HCT116 (cell line): ENCODE measurements at regions not wholly inside any gene's neighbourhood (a gene's known extent, or its start where the extent isn't known, plus 50 kb on each side); places are given as distances from the start of the nearest gene placed in this dataset.

ENCODE experiments used
- ATAC-seq: fragments of 200-7000 bp; cut with Tn5 transposase; 2 replicates; pipeline ENCODE4 v1.9.1; 2020; ENCODE audit warnings: mild to moderate bottlenecking, moderate library complexity
- BruUV-seq: library from RNA; stranded (reverse); fragments of 400-500 nt; replicated peaks from 2 replicates; lab custom pipeline; 2021; lab: Mats Ljungman, UMichigan
- CTCF ChIA-PET: fragments of 300-600 bp; sonication (Branson Sonifier 250); formaldehyde crosslinking; loops from one replicate; lab custom pipeline; 2021; ENCODE audit warnings: antibody characterized with exemption; lab: Charles Lee
- POLR2A ChIA-PET: fragments of 300-600, 350-600 bp; sonication (Branson Sonifier 250); formaldehyde crosslinking; loops from one replicate; lab custom pipeline; 2021; ENCODE audit warnings: antibody characterized with exemption; lab: Charles Lee
- RAD21 ChIA-PET, 2 experiments: fragments of 300-600 bp; sonication (Branson Sonifier 250); formaldehyde crosslinking; loops; one replicate each; lab custom pipeline; 2023; ENCODE audit warnings: low total read pairs in 2 of 2; ENCODE audit not compliant: uncharacterized antibody in 2 of 2, unreplicated experiment in 2 of 2, low non-redundant PET in 1 of 2; lab: Charles Lee
- DNase-seq: peaks from one replicate; pipeline ENCODE4 v3.0.0-alpha.2; 2010; ENCODE audit warnings: low read depth, low spot score
- H2AFZ ChIP-seq: fragments of 200-600 bp; shearing (Covaris generic), sonication (generic); 2 replicates; pipeline ENCODE4 v1.6.1; 2017; ENCODE audit warnings: low read depth, mixed run types, mixed read lengths, antibody characterized with exemption, low read length; ENCODE audit not compliant: poor library complexity, severe bottlenecking
- H3K27ac ChIP-seq: 2 replicates; pipeline ENCODE4 v1.5.1; 2012; ENCODE audit warnings: low read depth, low read length
- H3K27me3 ChIP-seq: fragments of 200-600 bp; sonication (generic); 2 replicates; pipeline ENCODE4 v1.6.1; 2016; ENCODE audit warnings: mixed run types, low read length, mixed read lengths; ENCODE audit not compliant: insufficient read depth
- H3K36me3 ChIP-seq, 2 experiments: fragments of 200-500 bp in 1 of 2; fragments of 200-600 bp in 1 of 2; sonication (Bioruptor generic) in 1 of 2; sonication (generic) in 1 of 2; 2 replicates each; pipeline versions ENCODE4 v1.5.1 to v1.6.1; 2014 to 2016; ENCODE audit warnings: low read length in 2 of 2, inconsistent platforms in 1 of 2, mixed read lengths in 1 of 2, mixed run types in 1 of 2; ENCODE audit not compliant: insufficient read depth in 2 of 2, control insufficient read depth in 1 of 2
- H3K4me1 ChIP-seq, 2 experiments: fragments of 200-600 bp in 1 of 2; sonication (generic) in 1 of 2; 2 replicates each; pipeline versions ENCODE4 v1.5.1 to v1.6.1; 2012 to 2017; ENCODE audit warnings: low read length in 2 of 2, inconsistent platforms in 1 of 2, mild to moderate bottlenecking in 1 of 2, mixed read lengths in 1 of 2, mixed run types in 1 of 2, moderate library complexity in 1 of 2; ENCODE audit not compliant: insufficient read depth in 2 of 2, control insufficient read depth in 1 of 2
- H3K4me2 ChIP-seq: fragments of 200-600 bp; sonication (generic); 2 replicates; pipeline ENCODE4 v1.6.1; 2017; ENCODE audit warnings: mixed run types, low read length, mixed read lengths
- H3K4me3 ChIP-seq, 2 experiments: fragments of 200-600 bp in 1 of 2; sonication (generic) in 1 of 2; replicated peaks in 1 of 2; 2 replicates each; pipeline ENCODE4 v1.5.1; 2011 to 2016; ENCODE audit warnings: low read length in 2 of 2, control low read depth in 1 of 2, low read depth in 1 of 2, mild to moderate bottlenecking in 1 of 2, mixed read lengths in 1 of 2, mixed run types in 1 of 2
- H3K79me2 ChIP-seq: fragments of 200-600 bp; sonication (generic); 2 replicates; pipeline ENCODE4 v1.6.1; 2017; ENCODE audit warnings: mild to moderate bottlenecking, mixed run types, low read length, moderate library complexity, mixed read lengths; ENCODE audit not compliant: insufficient read depth
- H3K9ac ChIP-seq: fragments of 200-600 bp; sonication (generic); 2 replicates; pipeline ENCODE4 v1.6.1; 2016; ENCODE audit warnings: low read length, mixed read lengths
- H3K9me2 ChIP-seq: fragments of 200-600 bp; sonication (generic), shearing (Covaris generic); 2 replicates; pipeline ENCODE4 v1.6.1; 2017; ENCODE audit warnings: mixed run types, mild to moderate bottlenecking, moderate library complexity; ENCODE audit not compliant: insufficient read depth
- H3K9me3 ChIP-seq, 2 experiments: fragments of 200-500 bp in 1 of 2; fragments of 200-600 bp in 1 of 2; sonication (Bioruptor generic) in 1 of 2; sonication (generic) in 1 of 2; 2 replicates each; pipeline ENCODE4 v1.6.1; 2014 to 2017; ENCODE audit warnings: low read length in 2 of 2, mixed read lengths in 2 of 2, inconsistent platforms in 1 of 2, low read depth in 1 of 2, mild to moderate bottlenecking in 1 of 2, mixed run types in 1 of 2, moderate library complexity in 1 of 2; ENCODE audit not compliant: control insufficient read depth in 1 of 2, insufficient read depth in 1 of 2
- H4K20me1 ChIP-seq: fragments of 200-600 bp; sonication (generic), shearing (Covaris generic); 2 replicates; pipeline ENCODE4 v1.6.1; 2017; ENCODE audit warnings: mixed run types, mild to moderate bottlenecking, moderate library complexity; ENCODE audit not compliant: insufficient read depth
- FOSL1 ChIP-seq: IDR thresholded peaks from 2 replicates; pipeline ENCODE4 v1.6.1; 2012; ENCODE audit warnings: low read depth
- REST ChIP-seq: IDR thresholded peaks from 2 replicates; pipeline ENCODE4 v1.6.1; 2012; ENCODE audit warnings: low read depth
- SRF ChIP-seq: IDR thresholded peaks from 2 replicates; pipeline ENCODE4 v1.6.1; 2012; ENCODE audit warnings: low read depth
- intact Hi-C: fragments of 100-400 bp; cut with micrococcal nuclease; formaldehyde crosslinking; loops from 2 replicates; pipeline ENCODE4 v1.10.0; 2022

- POLR2A ChIA-PET = no interaction called here
- no peaks in the 10 kb centered on the region for H3K9me2 ChIP-seq
Observed at GRCh38 chr14:98808494-98809407, 463.2 kb downstream of the BCL11B start.

More at GRCh38 chr14:98808494-98809407, 463.2 kb downstream of the BCL11B start:
- H4K20me1 ChIP-seq = no peaks in the 10 kb centered on the region
- no TSS peak for BruUV-seq
- CTCF ChIA-PET = no interaction called here
- H3K27me3 ChIP-seq = peaks cover 44% of the 10 kb centered on the region
- ATAC-seq (no peak), DNase-seq (no peak)
- H3K79me2 ChIP-seq = no peaks in the 10 kb centered on the region
- H3K4me2 ChIP-seq = no peak overlapping the region
- H3K4me3 ChIP-seq = no peak overlapping the region
- intact Hi-C loops = no loop called here
- H2AFZ ChIP-seq = no peak overlapping the region
- no peaks in the 10 kb centered on the region for H3K9me3 ChIP-seq
- TF ChIP-seq SRF = no peak
- TF ChIP-seq FOSL1 = no peak
- TF ChIP-seq REST = no peak
- TF ChIP-seq, all 23 proteins: peak for 0
- H3K27ac ChIP-seq = no peak overlapping the region
- no peaks in the 10 kb centered on the region for H3K4me1 ChIP-seq
- no peaks in the 10 kb centered on the region for H3K36me3 ChIP-seq
- RAD21 ChIA-PET = no interaction called here
- no peak overlapping the region for H3K9ac ChIP-seq
